ENCODE measurements at regions not wholly inside any gene's neighbourhood (a gene's known extent, or its start where the extent isn't known, plus 50 kb on each side); places are given as distances from the start of the nearest gene placed in this dataset.

DNA sequence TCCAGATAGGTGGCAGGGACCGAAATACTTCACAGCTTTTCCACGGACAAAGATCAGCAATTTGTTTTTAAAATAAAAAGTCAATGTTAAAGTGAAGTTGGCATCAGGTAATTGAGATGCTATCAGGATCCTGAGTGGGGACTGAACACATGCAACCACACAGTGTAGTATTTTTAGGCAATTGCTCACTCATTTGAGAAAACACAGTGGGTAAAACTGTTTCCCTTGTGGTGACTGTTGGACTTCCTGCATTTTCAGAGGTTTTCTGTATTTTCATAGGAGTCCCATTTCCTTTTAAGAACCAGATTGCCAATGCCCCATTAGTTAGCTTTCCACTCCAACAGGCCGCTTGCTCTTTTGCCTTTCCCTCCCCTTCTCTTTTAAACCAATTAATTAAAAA is 159.5 kb upstream of the ZNF32 start:
- Mint-ChIP-seq H3K4me3 (peak overlapping the region; percentile 9), H3K36me3 (ENCODE audit: low read depth) (no peaks in the 10 kb centered on the region), H3K27me3 (ENCODE audit: low read depth) (peaks cover 70% of the 10 kb centered on the region), H3K4me1 (ENCODE audit: low read depth) (peaks cover 42% of the 10 kb centered on the region), H3K27ac (peak overlapping the region; percentile 32), H3K9me3 (no peaks in the 10 kb centered on the region)

GRCh38 chr10:43806831-43807640 is 158.4 kb upstream of the ZNF32 start:
- peaks cover 42% of the 10 kb centered on the region for H3K4me1 Mint-ChIP-seq (ENCODE audit: low read depth)
- H3K27ac Mint-ChIP-seq = no peak overlapping the region
- no peaks in the 10 kb centered on the region for H3K36me3 Mint-ChIP-seq (ENCODE audit: low read depth)
- H3K9me3 Mint-ChIP-seq = no peaks in the 10 kb centered on the region
- H3K4me3 Mint-ChIP-seq = no peak overlapping the region
- peaks cover 59% of the 10 kb centered on the region for H3K27me3 Mint-ChIP-seq (ENCODE audit: low read depth)

- H3K4me3 Mint-ChIP-seq = no peak overlapping the region
- H3K9me3 Mint-ChIP-seq = no peaks in the 10 kb centered on the region
- no peak overlapping the region for H3K27ac Mint-ChIP-seq
- H3K4me1 Mint-ChIP-seq (ENCODE audit: low read depth) = peaks cover 29% of the 10 kb centered on the region
- peaks cover 47% of the 10 kb centered on the region for H3K27me3 Mint-ChIP-seq (ENCODE audit: low read depth)
- H3K36me3 Mint-ChIP-seq (ENCODE audit: low read depth) = no peaks in the 10 kb centered on the region
Observed at GRCh38 chr10:43803791-43804190, 155.1 kb upstream of the ZNF32 start.

DNA sequence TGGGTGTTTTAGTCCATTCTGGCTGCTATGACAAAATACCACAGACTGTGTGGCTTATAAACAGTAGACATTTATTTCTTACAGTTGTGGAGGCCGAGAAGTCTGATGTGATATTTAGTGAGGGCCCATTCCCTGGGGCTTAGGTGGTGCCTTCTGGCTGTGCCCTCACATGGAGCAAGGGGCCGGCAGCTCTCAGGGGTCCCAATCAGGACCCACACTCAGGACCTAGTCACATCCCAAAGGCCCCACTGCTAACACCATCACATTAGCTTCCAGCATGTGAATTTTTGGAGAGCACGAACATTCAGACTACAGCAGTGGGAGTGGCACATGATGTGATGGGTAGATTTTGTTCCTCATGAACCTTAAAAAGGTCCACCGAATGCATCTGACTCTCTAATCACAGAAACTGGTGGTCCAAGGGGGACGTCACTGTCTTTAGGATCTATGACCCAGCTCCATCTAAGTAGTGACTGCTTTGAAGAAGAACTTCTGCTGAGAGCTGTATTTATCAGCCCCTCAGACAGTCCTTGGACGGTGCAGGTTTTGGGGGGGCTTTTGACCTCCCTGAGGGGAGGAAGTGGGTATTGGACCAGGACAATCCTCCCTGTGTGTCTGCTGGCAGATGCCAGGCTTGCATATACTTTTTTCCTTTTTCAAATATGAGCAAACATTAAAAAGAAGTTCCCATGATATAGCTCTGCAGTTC is 154.5 kb upstream of the ZNF32 start:
- H3K9me3 Mint-ChIP-seq = no peaks in the 10 kb centered on the region
- H3K36me3 Mint-ChIP-seq (ENCODE audit: low read depth) = no peaks in the 10 kb centered on the region

DNA sequence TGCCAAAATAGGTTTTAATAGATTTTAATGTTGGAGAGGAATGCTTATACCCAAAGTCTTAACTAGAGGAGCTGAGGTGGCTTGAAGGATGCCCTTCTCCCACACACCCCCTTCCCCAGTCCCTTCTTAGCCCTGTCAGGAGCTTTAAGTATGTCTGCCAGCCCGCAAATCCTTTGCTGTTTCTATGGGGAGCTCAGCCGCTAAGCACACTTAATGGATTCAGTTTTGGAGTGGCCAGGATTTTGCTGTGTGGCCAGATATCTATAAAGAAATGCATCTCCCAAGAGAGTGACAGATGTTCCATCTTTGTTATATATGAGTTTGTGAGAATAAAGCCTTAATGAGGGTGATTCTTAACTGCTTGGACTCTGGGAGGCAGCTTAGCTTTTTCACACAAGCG is 152.9 kb upstream of the ZNF32 start:
- peaks cover 11% of the 10 kb centered on the region for H3K4me1 Mint-ChIP-seq (ENCODE audit: low read depth)
- no peak overlapping the region for H3K4me3 Mint-ChIP-seq
- no peaks in the 10 kb centered on the region for H3K36me3 Mint-ChIP-seq (ENCODE audit: low read depth)
- H3K27me3 Mint-ChIP-seq (ENCODE audit: low read depth) = peaks cover 59% of the 10 kb centered on the region
- H3K9me3 Mint-ChIP-seq = no peaks in the 10 kb centered on the region
- no peak overlapping the region for H3K27ac Mint-ChIP-seq

More for the DNA sequence above, 154.5 kb upstream of the ZNF32 start:
- Mint-ChIP-seq H3K27ac (no peak overlapping the region), H3K27me3 (ENCODE audit: low read depth) (peaks cover 54% of the 10 kb centered on the region), H3K4me3 (no peak overlapping the region), H3K4me1 (ENCODE audit: low read depth) (peaks cover 24% of the 10 kb centered on the region)

GRCh38 chr10:43801140-43801539 is 152.5 kb upstream of the ZNF32 start:
- no peak overlapping the region for H3K27ac Mint-ChIP-seq

DNA sequence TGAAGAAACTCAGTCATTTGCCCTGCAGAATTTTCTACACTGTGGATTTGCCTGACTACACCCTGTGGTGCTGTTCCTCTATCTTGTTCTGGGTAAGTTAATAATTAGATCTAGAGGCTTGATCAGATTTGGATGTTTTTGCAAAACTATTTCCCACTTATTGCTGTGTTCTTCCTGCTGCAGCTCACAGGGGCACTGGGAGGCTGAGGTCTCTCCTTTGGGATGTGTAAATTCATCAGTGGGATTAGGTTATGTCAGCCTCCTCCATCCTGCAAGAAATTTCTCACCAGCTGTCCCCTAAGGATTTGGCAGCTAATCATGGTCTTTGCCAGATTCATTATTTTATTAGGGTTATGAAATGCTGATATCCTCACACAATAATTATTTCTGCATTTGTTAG is 148.1 kb upstream of the ZNF32 start:
- no peak overlapping the region for H3K27ac Mint-ChIP-seq
- no peaks in the 10 kb centered on the region for H3K9me3 Mint-ChIP-seq
- H3K4me3 Mint-ChIP-seq = no peak overlapping the region
- H3K27me3 Mint-ChIP-seq (ENCODE audit: low read depth) = peaks cover 49% of the 10 kb centered on the region
- peaks cover 7% of the 10 kb centered on the region for H3K4me1 Mint-ChIP-seq (ENCODE audit: low read depth)
- no peaks in the 10 kb centered on the region for H3K36me3 Mint-ChIP-seq (ENCODE audit: low read depth)

More at GRCh38 chr10:43801140-43801539, 152.5 kb upstream of the ZNF32 start:
- Mint-ChIP-seq H3K27me3 (ENCODE audit: low read depth) (peaks cover 57% of the 10 kb centered on the region), H3K9me3 (no peaks in the 10 kb centered on the region), H3K4me3 (no peak overlapping the region), H3K36me3 (ENCODE audit: low read depth) (no peaks in the 10 kb centered on the region), H3K4me1 (ENCODE audit: low read depth) (peaks cover 11% of the 10 kb centered on the region)

DNA sequence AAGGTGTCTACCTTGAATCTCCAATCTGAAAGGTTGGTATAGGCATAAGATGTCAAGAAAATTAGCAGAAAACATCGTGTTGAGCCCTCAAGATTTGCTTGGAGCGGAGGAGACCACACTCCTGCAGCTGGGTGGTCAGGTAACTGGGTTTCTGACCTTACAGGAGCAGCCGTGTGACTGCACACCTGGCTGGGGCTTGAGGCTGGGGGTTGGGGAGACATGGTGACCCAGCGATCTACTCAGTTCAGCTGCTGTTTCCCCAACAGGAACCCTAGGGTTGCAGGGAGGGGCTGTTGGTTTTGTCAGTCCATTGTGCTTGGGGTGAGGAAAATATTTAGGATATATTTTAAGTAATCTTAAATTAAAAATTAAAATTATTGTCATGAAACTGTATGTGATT is 147.0 kb upstream of the ZNF32 start:
- H3K27ac Mint-ChIP-seq = no peak overlapping the region
- no peaks in the 10 kb centered on the region for H3K4me1 Mint-ChIP-seq (ENCODE audit: low read depth)
- peaks cover 51% of the 10 kb centered on the region for H3K27me3 Mint-ChIP-seq (ENCODE audit: low read depth)
- H3K4me3 Mint-ChIP-seq = no peak overlapping the region
- H3K36me3 Mint-ChIP-seq (ENCODE audit: low read depth) = no peaks in the 10 kb centered on the region
- no peaks in the 10 kb centered on the region for H3K9me3 Mint-ChIP-seq

DNA sequence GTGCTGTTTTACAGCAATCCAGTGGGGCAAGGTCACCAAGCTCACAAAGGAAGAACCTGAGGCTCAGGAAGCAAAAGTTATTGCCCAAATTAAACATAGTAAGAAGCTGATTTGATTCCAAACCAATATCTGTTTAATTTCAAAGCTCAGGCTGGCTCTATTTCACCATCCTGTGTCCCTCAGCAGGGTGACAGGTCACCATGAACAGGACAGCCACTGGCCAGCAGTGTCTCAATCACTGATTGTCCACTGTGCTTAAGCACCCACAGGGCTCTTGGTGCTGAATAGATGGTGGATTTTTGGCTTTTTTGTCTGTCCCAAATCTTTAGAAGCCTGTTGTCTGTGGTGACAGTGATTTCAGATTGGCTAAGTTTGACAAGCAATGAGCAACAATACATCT is 146.4 kb upstream of the ZNF32 start:
- H3K4me1 Mint-ChIP-seq (ENCODE audit: low read depth) = no peaks in the 10 kb centered on the region
- no peaks in the 10 kb centered on the region for H3K9me3 Mint-ChIP-seq
- H3K27ac Mint-ChIP-seq = no peak overlapping the region
- H3K4me3 Mint-ChIP-seq = no peak overlapping the region
- H3K36me3 Mint-ChIP-seq (ENCODE audit: low read depth) = no peaks in the 10 kb centered on the region
- H3K27me3 Mint-ChIP-seq (ENCODE audit: low read depth) = peaks cover 56% of the 10 kb centered on the region

- no peak overlapping the region for H3K27ac Mint-ChIP-seq
- peaks cover 57% of the 10 kb centered on the region for H3K27me3 Mint-ChIP-seq (ENCODE audit: low read depth)
Observed at GRCh38 chr10:43794181-43794815, 145.6 kb upstream of the ZNF32 start.

GRCh38 chr10:43793704-43794103 is 145.0 kb upstream of the ZNF32 start:
- Mint-ChIP-seq H3K9me3 (no peaks in the 10 kb centered on the region), H3K36me3 (ENCODE audit: low read depth) (no peaks in the 10 kb centered on the region), H3K27ac (no peak overlapping the region), H3K27me3 (ENCODE audit: low read depth) (peaks cover 55% of the 10 kb centered on the region), H3K4me1 (ENCODE audit: low read depth) (no peaks in the 10 kb centered on the region), H3K4me3 (no peak overlapping the region)

More at GRCh38 chr10:43794181-43794815, 145.6 kb upstream of the ZNF32 start:
- Mint-ChIP-seq H3K4me3 (no peak overlapping the region), H3K4me1 (ENCODE audit: low read depth) (no peaks in the 10 kb centered on the region), H3K36me3 (ENCODE audit: low read depth) (no peaks in the 10 kb centered on the region), H3K9me3 (no peaks in the 10 kb centered on the region)

DNA sequence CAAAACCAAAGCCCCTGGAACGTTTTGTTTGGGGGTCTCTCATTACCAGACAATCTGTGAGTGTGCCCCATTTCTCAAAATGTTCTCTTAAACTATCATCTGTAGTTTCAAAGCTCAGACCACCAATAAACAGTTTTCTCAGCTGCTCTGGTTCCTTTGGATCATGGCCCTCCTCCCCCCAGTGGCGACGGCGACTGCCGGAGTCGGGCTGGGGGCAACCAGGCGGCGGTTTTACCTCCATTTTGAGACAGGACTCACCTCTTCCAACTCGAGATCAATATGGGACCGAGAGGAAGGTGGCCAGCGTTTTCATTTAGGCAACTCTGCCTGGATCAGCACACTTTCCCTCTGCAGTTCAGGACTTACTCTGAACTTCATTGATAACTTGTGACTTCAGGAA is 141.5 kb upstream of the ZNF32 start:
- Mint-ChIP-seq H3K27me3 (ENCODE audit: low read depth) (peaks cover 39% of the 10 kb centered on the region), H3K27ac (no peak overlapping the region), H3K4me3 (no peak overlapping the region), H3K9me3 (no peaks in the 10 kb centered on the region), H3K4me1 (ENCODE audit: low read depth) (no peaks in the 10 kb centered on the region), H3K36me3 (ENCODE audit: low read depth) (no peaks in the 10 kb centered on the region)

- H3K27ac Mint-ChIP-seq = no peak overlapping the region
- peaks cover 6% of the 10 kb centered on the region for H3K4me1 Mint-ChIP-seq (ENCODE audit: low read depth)
Observed at GRCh38 chr10:43785252-43785651, 136.6 kb upstream of the ZNF32 start.

GRCh38 chr10:43782814-43783213 is 134.1 kb upstream of the ZNF32 start:
- Mint-ChIP-seq H3K27ac (no peak overlapping the region), H3K9me3 (no peaks in the 10 kb centered on the region), H3K36me3 (ENCODE audit: low read depth) (no peaks in the 10 kb centered on the region), H3K27me3 (ENCODE audit: low read depth) (peaks cover 6% of the 10 kb centered on the region), H3K4me3 (no peak overlapping the region), H3K4me1 (ENCODE audit: low read depth) (peaks cover 13% of the 10 kb centered on the region)

More at GRCh38 chr10:43785252-43785651, 136.6 kb upstream of the ZNF32 start:
- H3K36me3 Mint-ChIP-seq (ENCODE audit: low read depth) = no peaks in the 10 kb centered on the region
- no peaks in the 10 kb centered on the region for H3K9me3 Mint-ChIP-seq
- no peak overlapping the region for H3K4me3 Mint-ChIP-seq
- H3K27me3 Mint-ChIP-seq (ENCODE audit: low read depth) = peaks cover 23% of the 10 kb centered on the region
